IMR-90 (cell line): ENCODE measurements at regions not wholly inside any gene's neighbourhood (a gene's known extent, or its start where the extent isn't known, plus 50 kb on each side); places are given as distances from the start of the nearest gene placed in this dataset.

Experiments
- ATAC-seq: fragments of 200-7000 bp; cut with Tn5 transposase; 2 replicates; pipeline ENCODE4 v1.9.1; 2020; ENCODE audit warnings: low read depth, mild to moderate bottlenecking, moderate library complexity
- BruUV-seq: library from RNA; stranded (reverse); fragments of 400-500 nt; replicated peaks from 2 replicates; lab custom pipeline; 2021; lab: Mats Ljungman, UMichigan
- CTCF ChIA-PET: fragments of 300-600 bp; formaldehyde crosslinking; extraction: SDS; loops from one replicate; lab custom pipeline; 2021; ENCODE audit warnings: antibody characterized with exemption; lab: Yijun Ruan, JAX
- POLR2A ChIA-PET: fragments of 300-600 bp; sonication (Branson Sonifier 250); formaldehyde crosslinking; loops from one replicate; lab custom pipeline; 2022; ENCODE audit warnings: antibody characterized with exemption; ENCODE audit not compliant: unreplicated experiment; lab: Charles Lee
- DNase-seq: peaks from one replicate; pipeline ENCODE4 v3.0.0; 2013
- H2AFZ ChIP-seq: replicated peaks from 2 replicates; pipeline ENCODE3; 2013; ENCODE audit warnings: low read length, mild to moderate bottlenecking; ENCODE audit not compliant: poor library complexity
- H2AK5ac ChIP-seq: 2 replicates; pipeline ENCODE4 v1.6.1; 2013; ENCODE audit warnings: low read depth, low read length, inconsistent platforms
- H2AK9ac ChIP-seq: replicated peaks from 2 replicates; pipeline ENCODE3; 2013; ENCODE audit warnings: mild to moderate bottlenecking, low read depth, low read length, moderate library complexity; ENCODE audit not compliant: poor library complexity
- H2BK120ac ChIP-seq: 2 replicates; pipeline ENCODE4 v1.6.1; 2013; ENCODE audit warnings: low read depth, low read length, inconsistent platforms
- H2BK15ac ChIP-seq: 3 replicates; pipeline ENCODE4 v1.6.1; 2013; ENCODE audit warnings: low read depth, low read length, inconsistent platforms
- H2BK20ac ChIP-seq: 2 replicates; pipeline ENCODE4 v1.6.1; 2013; ENCODE audit warnings: low read depth, mild to moderate bottlenecking, inconsistent platforms, low read length, moderate library complexity
- H2BK5ac ChIP-seq: 2 replicates; pipeline ENCODE4 v1.6.1; 2013; ENCODE audit warnings: mild to moderate bottlenecking, low read depth, low read length, inconsistent platforms; ENCODE audit not compliant: poor library complexity, severe bottlenecking
- H3K14ac ChIP-seq: replicated peaks from 2 replicates; pipeline ENCODE4 v1.6.1; 2013; ENCODE audit warnings: low read depth, low read length, inconsistent platforms
- H3K18ac ChIP-seq: 2 replicates; pipeline ENCODE4 v1.6.1; 2013; ENCODE audit warnings: low read depth, low read length, control low read depth
- H3K23ac ChIP-seq: 2 replicates; pipeline ENCODE4 v1.6.1; 2013; ENCODE audit warnings: low read depth, low read length, inconsistent platforms
- H3K27ac ChIP-seq: 2 replicates; pipeline ENCODE4 v1.5.1; 2013; ENCODE audit warnings: mild to moderate bottlenecking, control low read depth, low read length; ENCODE audit not compliant: insufficient read depth
- H3K27me3 ChIP-seq: 2 replicates; pipeline ENCODE4 v1.6.1; 2013; ENCODE audit warnings: low read length; ENCODE audit not compliant: control insufficient read depth, insufficient read depth
- H3K36me3 ChIP-seq: 2 replicates; pipeline ENCODE4 v1.6.1; 2013; ENCODE audit warnings: low read length, mixed read lengths; ENCODE audit not compliant: control insufficient read depth, insufficient read depth
- H3K4ac ChIP-seq: 2 replicates; pipeline ENCODE4 v1.6.1; 2013; ENCODE audit warnings: low read depth, low read length, inconsistent platforms
- H3K4me1 ChIP-seq: 2 replicates; pipeline ENCODE4 v1.6.1; 2013; ENCODE audit warnings: low read length, mixed read lengths; ENCODE audit not compliant: control insufficient read depth, insufficient read depth
- H3K4me2 ChIP-seq: 2 replicates; pipeline ENCODE4 v1.6.1; 2013; ENCODE audit warnings: low read depth, mild to moderate bottlenecking, control low read depth, low read length, moderate library complexity
- H3K4me3 ChIP-seq: 2 replicates; pipeline ENCODE4 v1.5.1; 2013; ENCODE audit warnings: low read depth, mild to moderate bottlenecking, control low read depth, low read length, moderate library complexity; ENCODE audit not compliant: insufficient read depth
- H3K56ac ChIP-seq: 2 replicates; pipeline ENCODE4 v1.6.1; 2013; ENCODE audit warnings: low read length, inconsistent platforms; ENCODE audit not compliant: insufficient read depth; ENCODE audit errors: extremely low read depth
- H3K79me1 ChIP-seq, 2 experiments: 2 replicates each; pipeline ENCODE4 v1.6.1; 2013; ENCODE audit warnings: low read length in 2 of 2, inconsistent platforms in 1 of 2, low read depth in 1 of 2
- H3K9ac ChIP-seq: 2 replicates; pipeline ENCODE4 v1.6.1; 2013; ENCODE audit warnings: low read depth, low read length, control low read depth
- H3K9me1 ChIP-seq: 2 replicates; pipeline ENCODE4 v1.6.1; 2013; ENCODE audit warnings: low read length, inconsistent platforms; ENCODE audit not compliant: insufficient read depth
- H3K9me3 ChIP-seq: 2 replicates; pipeline ENCODE4 v1.6.1; 2013; ENCODE audit warnings: low read length; ENCODE audit not compliant: control insufficient read depth, insufficient read depth
- H4K20me1 ChIP-seq: 2 replicates; pipeline ENCODE4 v1.6.1; 2013; ENCODE audit warnings: low read length, inconsistent platforms; ENCODE audit not compliant: insufficient read depth
- H4K5ac ChIP-seq: 2 replicates; pipeline ENCODE4 v1.6.1; 2013; ENCODE audit warnings: mild to moderate bottlenecking, low read depth, low read length, control low read depth
- H4K8ac ChIP-seq, 2 experiments: 2 replicates each; pipeline ENCODE4 v1.6.1; 2013; ENCODE audit warnings: low read depth in 2 of 2, low read length in 2 of 2, control low read depth in 1 of 2, inconsistent platforms in 1 of 2
- H4K91ac ChIP-seq: 2 replicates; pipeline ENCODE4 v1.6.1; 2013; ENCODE audit warnings: low read depth, low read length, inconsistent platforms; ENCODE audit not compliant: insufficient read depth
- BHLHE40 ChIP-seq: fragments of 150-350 bp; IDR thresholded peaks from 2 replicates; pipeline ENCODE4 v1.6.1; 2016; ENCODE audit warnings: mild to moderate bottlenecking, low read depth, low read length
- CEBPB ChIP-seq: IDR thresholded peaks from 2 replicates; pipeline ENCODE4 v1.6.1; 2012; ENCODE audit warnings: low read depth, low read length, improper control_type of control experiment
- CHD1 ChIP-seq: IDR thresholded peaks from 2 replicates; pipeline ENCODE4 v1.6.1; 2012; ENCODE audit warnings: low read depth, low read length, improper control_type of control experiment
- CTCF ChIP-seq: conservative IDR thresholded peaks from 2 replicates; pipeline ENCODE4 v1.5.1; 2012; ENCODE audit warnings: mild to moderate bottlenecking, low read depth, low read length, improper control_type of control experiment
- ELK1 ChIP-seq: fragments of 150-350 bp; IDR thresholded peaks from 2 replicates; pipeline ENCODE4 v1.6.1; 2016; ENCODE audit warnings: low read depth, mild to moderate bottlenecking, low read length, moderate library complexity, borderline replicate concordance
- FOS ChIP-seq: fragments of 150-350 bp; IDR thresholded peaks from 2 replicates; pipeline ENCODE4 v1.6.1; 2016; ENCODE audit warnings: low read depth, low read length
- MAFK ChIP-seq: IDR thresholded peaks from 2 replicates; pipeline ENCODE4 v1.6.1; 2012; ENCODE audit warnings: low read depth, low read length, improper control_type of control experiment
- MAZ ChIP-seq: IDR thresholded peaks from 2 replicates; pipeline ENCODE4 v1.6.1; 2012; ENCODE audit warnings: low read depth, mild to moderate bottlenecking, low read length, improper control_type of control experiment, moderate library complexity, borderline replicate concordance
- MXI1 ChIP-seq: IDR thresholded peaks from 2 replicates; pipeline ENCODE4 v1.6.1; 2012; ENCODE audit warnings: low read depth, mild to moderate bottlenecking, low read length, moderate library complexity, borderline replicate concordance
- NFE2L2 ChIP-seq: fragments of 150-350 bp; IDR thresholded peaks from 2 replicates; pipeline ENCODE4 v1.6.1; 2016; ENCODE audit warnings: low read depth, mild to moderate bottlenecking, low read length
- POLR2A ChIP-seq: IDR thresholded peaks from 2 replicates; pipeline ENCODE4 v1.6.1; 2012; ENCODE audit warnings: mild to moderate bottlenecking, low read depth, low read length
- RAD21 ChIP-seq: IDR thresholded peaks from 2 replicates; pipeline ENCODE4 v1.6.1; 2012; ENCODE audit warnings: low read length, improper control_type of control experiment
- RCOR1 ChIP-seq: IDR thresholded peaks from 2 replicates; pipeline ENCODE4 v1.6.1; 2012; ENCODE audit warnings: mild to moderate bottlenecking, low read length, improper control_type of control experiment; ENCODE audit not compliant: insufficient replicate concordance
- RFX5 ChIP-seq: IDR thresholded peaks from 2 replicates; pipeline ENCODE4 v1.8.0; 2012; ENCODE audit warnings: low read depth, mild to moderate bottlenecking, low read length, moderate library complexity
- SMC3 ChIP-seq: fragments of 150-350 bp; IDR thresholded peaks from 2 replicates; pipeline ENCODE4 v1.6.1; 2016; ENCODE audit warnings: low read depth, mild to moderate bottlenecking, antibody characterized with exemption, low read length, moderate library complexity
- USF2 ChIP-seq: fragments of 150-350 bp; IDR thresholded peaks from 2 replicates; pipeline ENCODE4 v1.6.1; 2017; ENCODE audit warnings: mild to moderate bottlenecking, antibody characterized with exemption, low read length, low read depth
- WGBS, 2 experiments: methylation state at CpG; one replicate each; pipeline versions ENCODE4 v1.1.5 to v1.1.7; 2013; ENCODE audit warnings: missing lambda C conversion rate in 2 of 2; ENCODE audit not compliant: insufficient read length in 1 of 2; ENCODE audit errors: extremely low coverage in 2 of 2; 5-methylcytosine and 5-hydroxymethylcytosine counted together
- dilution Hi-C: fragments of 300-500 bp; cut with HindIII; formaldehyde crosslinking; loops from one replicate; pipeline ENCODE4 v1.14.3; 2018; ENCODE audit warnings: low sequenced_read_pairs; ENCODE audit not compliant: unreplicated experiment
- in situ Hi-C: fragments of 300-500 bp; cut with MboI; formaldehyde crosslinking; loops from 3 replicates; pipeline ENCODE4 v1.14.3; 2019; ENCODE audit warnings: low sequenced_read_pairs, inconsistent platforms, mixed read lengths
- intact Hi-C: fragments of 100-400 bp; cut with micrococcal nuclease; formaldehyde crosslinking; loops from 2 replicates; pipeline ENCODE4 v1.10.0; 2022

GRCh38 chr15:79524531-79524930 is 92.4 kb downstream of the MINAR1 start:
- Histone ChIP-seq H3K27me3 (peaks cover 4% of the 10 kb centered on the region), H4K5ac (no peak overlapping the region), H2BK15ac (no peak overlapping the region), H3K79me1 (no peaks in the 10 kb centered on the region), H2BK20ac (no peak overlapping the region), H2AFZ (no peak overlapping the region), H2AK5ac (no peak overlapping the region), H3K23ac (no peak overlapping the region), H2BK120ac (no peak overlapping the region), H3K27ac (no peak overlapping the region), H3K14ac (no peak overlapping the region), H2BK5ac (no peak overlapping the region), H4K20me1 (no peaks in the 10 kb centered on the region), H2AK9ac (no peak overlapping the region), H3K18ac (no peak overlapping the region), H3K9me3 (no peaks in the 10 kb centered on the region), H4K91ac (no peak overlapping the region), H3K4ac (no peak overlapping the region), H3K4me3 (no peak overlapping the region), H3K4me1 (no peaks in the 10 kb centered on the region), H3K36me3 (no peaks in the 10 kb centered on the region), H3K9me1 (no peaks in the 10 kb centered on the region), H3K56ac (no peak overlapping the region), H4K8ac (no peak overlapping the region), H3K4me2 (no peak overlapping the region), H3K9ac (no peak overlapping the region)
- in situ Hi-C loops (no loop called here), intact Hi-C loops (no loop called here), dilution Hi-C loops (no loop called here)
- WGBS, 2 experiments, result 80% methylated on average over 1 of the region's 3 CpGs; no CpG with 5 or more reads in 1 of the 2 experiments
- no peak for DNase-seq
- no peak for TF ChIP-seq FOS
- TF ChIP-seq RFX5, result no peak
- TF ChIP-seq USF2, result no peak
- TF ChIP-seq POLR2A, result no peak
- TF ChIP-seq BHLHE40, result no peak
- TF ChIP-seq CEBPB, result no peak
- TF ChIP-seq ELK1, result no peak
- no peak for TF ChIP-seq SMC3
- TF ChIP-seq MAZ, result no peak
- no peak for TF ChIP-seq RCOR1
- TF ChIP-seq MAFK, result no peak
- TF ChIP-seq MXI1, result no peak
- no peak for TF ChIP-seq RAD21
- TF ChIP-seq CHD1, result no peak
- no peak for TF ChIP-seq CTCF
- no peak for TF ChIP-seq NFE2L2
- POLR2A ChIA-PET, result no interaction called here
- BruUV-seq, result no TSS peak
- ATAC-seq, result no peak
- CTCF ChIA-PET, result no interaction called here
